Keratinocyte (primary cell): ENCODE measurements at regions not wholly inside any gene's neighbourhood (a gene's known extent, or its start where the extent isn't known, plus 50 kb on each side); places are given as distances from the start of the nearest gene placed in this dataset.

Experiments used
- EZH2 ChIP-seq: IDR thresholded peaks from one replicate; pipeline ENCODE4 v1.6.1; 2012; ENCODE audit warnings: inconsistent platforms, mild to moderate bottlenecking, low read length, moderate library complexity
- TF ChIP-seq, protein P1 (sequence below), 3 experiments: IDR thresholded peaks in 1 of 3; conservative IDR thresholded peaks in 1 of 3; optimal IDR thresholded peaks in 1 of 3; 2 replicates in 2 of 3; 3 replicates in 1 of 3; pipeline versions ENCODE3 to v1.5.1; 2011; ENCODE audit warnings: low read length in 3 of 3, mild to moderate bottlenecking in 3 of 3, moderate library complexity in 2 of 3, control low read depth in 1 of 3, inconsistent platforms in 1 of 3; ENCODE audit not compliant: insufficient read depth in 2 of 3; ENCODE audit errors: extremely low read depth in 1 of 3

DNA sequence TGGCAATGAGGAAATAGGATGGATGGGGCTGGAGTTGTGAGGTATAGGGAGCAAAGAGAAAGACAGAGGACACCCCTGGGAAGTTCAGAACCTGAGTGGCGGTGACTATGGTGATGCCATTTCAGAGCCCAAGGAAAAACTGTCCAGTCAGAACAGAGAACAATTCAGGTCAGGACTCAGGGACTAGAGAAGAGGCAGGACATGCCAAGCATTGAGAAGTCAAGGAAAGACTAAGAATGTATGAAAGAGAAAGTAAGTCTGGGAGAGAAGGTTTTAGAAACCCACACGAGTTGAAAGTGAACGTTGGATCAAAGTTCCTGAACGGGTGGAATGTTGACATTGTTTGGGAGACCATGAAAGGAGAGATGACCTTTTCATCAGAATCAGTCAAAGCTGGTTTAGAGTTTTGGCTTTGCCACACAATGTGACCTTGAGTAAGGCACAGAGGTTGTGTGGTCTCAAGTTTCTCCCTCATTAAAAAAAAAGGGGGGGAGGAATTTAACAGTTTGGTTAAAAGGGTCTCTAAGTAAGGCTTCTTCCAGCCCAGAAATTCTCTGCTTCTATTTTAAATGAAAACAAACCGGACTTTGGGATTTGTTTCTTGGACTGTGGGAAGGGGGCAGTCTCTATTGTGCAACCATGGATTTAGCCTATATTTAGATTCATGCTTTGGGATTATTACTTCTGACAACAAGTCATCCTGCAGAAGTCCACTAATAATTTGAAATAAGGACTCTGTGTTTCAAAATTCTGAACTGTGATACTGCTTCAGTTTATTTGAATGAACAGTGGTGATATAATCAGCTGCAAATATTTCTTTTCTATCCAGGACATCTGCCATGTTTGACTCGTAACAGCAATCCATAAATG lies 315.9 kb upstream of the TBL1XR1 start:
- TF ChIP-seq, protein P1, sequence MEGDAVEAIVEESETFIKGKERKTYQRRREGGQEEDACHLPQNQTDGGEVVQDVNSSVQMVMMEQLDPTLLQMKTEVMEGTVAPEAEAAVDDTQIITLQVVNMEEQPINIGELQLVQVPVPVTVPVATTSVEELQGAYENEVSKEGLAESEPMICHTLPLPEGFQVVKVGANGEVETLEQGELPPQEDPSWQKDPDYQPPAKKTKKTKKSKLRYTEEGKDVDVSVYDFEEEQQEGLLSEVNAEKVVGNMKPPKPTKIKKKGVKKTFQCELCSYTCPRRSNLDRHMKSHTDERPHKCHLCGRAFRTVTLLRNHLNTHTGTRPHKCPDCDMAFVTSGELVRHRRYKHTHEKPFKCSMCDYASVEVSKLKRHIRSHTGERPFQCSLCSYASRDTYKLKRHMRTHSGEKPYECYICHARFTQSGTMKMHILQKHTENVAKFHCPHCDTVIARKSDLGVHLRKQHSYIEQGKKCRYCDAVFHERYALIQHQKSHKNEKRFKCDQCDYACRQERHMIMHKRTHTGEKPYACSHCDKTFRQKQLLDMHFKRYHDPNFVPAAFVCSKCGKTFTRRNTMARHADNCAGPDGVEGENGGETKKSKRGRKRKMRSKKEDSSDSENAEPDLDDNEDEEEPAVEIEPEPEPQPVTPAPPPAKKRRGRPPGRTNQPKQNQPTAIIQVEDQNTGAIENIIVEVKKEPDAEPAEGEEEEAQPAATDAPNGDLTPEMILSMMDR (optimal IDR thresholded peaks at IDR 0.05 in 1 of 3, IDR thresholded peaks at IDR 0.05 in 1 of 3, conservative IDR thresholded peaks at IDR 0.05 in 1 of 3; ENCODE audit: extremely low read depth in 1 of 3, insufficient read depth in 2 of 3, low read length in 3 of 3): no peak
- no peak for TF ChIP-seq EZH2
